GM21786 (cell line): ENCODE measurements at regions not wholly inside any gene's neighbourhood (a gene's known extent, or its start where the extent isn't known, plus 50 kb on each side); places are given as distances from the start of the nearest gene placed in this dataset.

Source experiments
- ATAC-seq: cut with Tn5 transposase; IDR thresholded peaks from one replicate; pipeline ENCODE4 v1.9.1; 2021; ENCODE audit not compliant: unreplicated experiment

DNA sequence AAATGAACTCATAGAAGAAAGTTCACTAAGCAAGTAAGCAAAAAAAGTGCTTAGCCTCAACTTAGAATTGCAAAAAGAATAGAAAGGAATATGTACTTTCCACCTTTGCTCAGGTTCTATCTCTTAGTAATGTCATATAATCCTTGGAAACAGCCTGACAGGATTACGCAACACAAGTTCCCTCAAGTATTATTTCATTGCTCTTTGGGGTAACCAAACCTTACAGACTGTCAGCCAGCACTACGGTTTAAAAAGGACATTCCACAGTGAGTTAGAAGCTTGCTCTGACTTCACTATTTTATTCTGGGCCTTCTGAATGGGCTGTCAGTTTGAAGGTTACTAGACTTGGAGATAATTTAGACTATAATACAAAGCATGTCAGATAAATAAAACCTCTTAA, 264.0 kb downstream of the ATXN7L3B start:
- ATAC-seq: no peak

DNA sequence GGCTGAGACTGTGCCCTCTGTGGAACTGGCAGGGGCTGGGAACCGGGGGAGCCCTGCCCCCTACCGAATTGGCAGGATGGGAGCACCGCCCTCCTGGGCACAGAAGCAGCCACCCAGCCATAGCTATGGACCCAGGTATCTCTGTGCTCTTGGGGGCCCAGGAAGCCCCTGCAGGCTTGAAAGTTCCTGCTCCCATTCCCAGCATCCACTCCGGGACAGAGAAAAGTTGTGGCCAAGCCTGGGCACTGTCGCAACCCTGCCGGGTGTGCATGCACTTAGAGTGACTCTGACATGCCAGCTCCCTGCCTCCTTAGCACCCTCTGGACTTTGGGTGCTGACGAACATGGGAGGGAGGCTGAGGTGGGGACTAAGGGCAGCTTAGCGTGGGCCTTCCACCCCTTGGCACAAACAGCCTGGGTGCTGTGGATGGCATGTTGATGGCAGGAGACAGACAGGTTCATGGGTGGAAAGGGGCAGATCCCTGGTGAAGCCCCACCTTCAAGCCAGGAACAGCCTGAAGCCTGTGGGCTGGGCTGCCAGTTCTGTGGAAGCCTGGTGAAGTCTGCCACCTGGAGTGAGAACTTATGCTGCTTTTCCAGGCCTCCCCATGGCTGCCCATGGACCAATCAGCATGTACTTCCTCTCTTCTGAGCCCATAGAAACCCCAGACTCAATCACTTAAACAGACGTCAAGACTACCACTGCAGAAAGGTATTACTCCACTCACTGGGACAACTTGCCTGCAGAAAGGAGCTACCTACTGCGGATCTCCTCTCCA, 279.0 kb downstream of the ATXN7L3B start:
- ATAC-seq: no peak

DNA sequence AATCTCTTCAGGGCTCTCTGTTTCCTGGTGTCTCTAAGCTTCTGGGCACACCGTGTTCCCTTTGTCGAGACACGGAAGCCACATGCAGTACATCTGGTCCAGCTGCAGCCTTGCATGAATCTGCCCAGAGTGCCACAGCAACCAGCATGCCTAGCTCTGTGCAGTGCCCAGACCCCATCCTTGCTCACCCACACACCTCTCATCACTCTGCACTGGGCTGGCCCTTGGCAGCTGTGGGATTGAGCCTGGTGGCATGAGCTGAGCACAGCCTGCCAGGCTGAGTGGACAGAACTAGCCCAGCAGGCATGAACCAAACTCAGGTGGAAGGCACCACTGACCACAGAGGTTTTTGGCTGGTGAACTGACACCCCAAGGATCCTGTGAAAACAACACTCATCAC, 279.9 kb downstream of the ATXN7L3B start:
- ATAC-seq: no peak

DNA sequence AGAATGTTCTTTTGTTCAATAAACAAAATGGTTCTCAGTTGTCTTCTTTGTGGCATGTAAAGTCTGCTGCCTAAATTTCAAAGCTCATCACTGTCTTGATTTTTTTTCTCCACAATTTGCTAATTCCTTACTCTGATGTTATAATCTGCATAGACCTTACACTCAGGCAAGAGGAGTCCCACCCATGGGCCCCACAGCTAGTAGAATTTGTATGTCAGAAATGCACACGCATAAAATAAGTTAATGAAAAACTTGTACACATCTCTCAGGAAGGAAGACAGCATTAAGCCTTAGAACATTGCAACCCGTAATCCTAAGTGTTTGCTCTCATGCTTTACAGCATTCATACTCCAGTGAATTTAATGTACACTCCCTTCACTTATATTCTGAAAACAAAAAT, 280.8 kb downstream of the ATXN7L3B start:
- no peak for ATAC-seq

DNA sequence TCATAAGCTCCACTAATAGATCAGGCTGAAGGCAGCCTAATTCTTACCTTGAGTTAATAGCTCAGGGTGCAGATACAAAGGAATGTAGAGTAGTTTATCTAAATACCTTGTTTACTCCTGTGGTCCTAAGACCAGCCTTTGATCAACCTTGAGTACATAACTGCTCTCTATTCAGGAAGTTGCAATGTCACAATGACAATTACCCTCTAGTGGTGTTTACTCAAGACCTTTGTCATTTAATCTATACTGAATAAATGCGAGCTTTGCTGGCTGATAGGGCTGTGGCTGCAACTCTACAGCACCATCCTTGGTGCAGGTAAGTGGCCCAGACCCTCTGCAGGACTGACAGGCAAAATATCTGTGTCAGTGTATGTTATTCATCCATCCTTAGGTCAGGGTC, 282.7 kb downstream of the ATXN7L3B start:
- ATAC-seq: no peak

DNA sequence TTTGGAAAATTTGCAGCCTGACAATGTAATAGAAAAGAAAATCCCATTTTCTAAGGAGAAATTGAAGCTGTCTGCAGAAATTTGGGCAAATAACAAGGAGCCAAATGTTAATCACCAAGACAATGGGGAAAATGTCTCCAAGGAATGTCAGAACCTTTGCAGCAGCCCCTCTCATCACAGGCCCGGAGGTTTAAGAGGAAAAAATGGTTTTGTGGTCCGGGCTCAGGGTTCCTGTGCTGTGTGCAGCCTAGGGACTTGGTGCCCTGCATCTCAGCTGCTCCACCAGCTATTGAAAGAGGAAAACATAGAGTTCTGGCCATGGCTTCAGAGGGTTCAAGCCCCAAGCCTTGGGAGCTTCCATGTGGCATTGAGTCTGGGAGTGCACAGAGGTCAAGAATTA, 298.9 kb downstream of the ATXN7L3B start:
- no peak for ATAC-seq

DNA sequence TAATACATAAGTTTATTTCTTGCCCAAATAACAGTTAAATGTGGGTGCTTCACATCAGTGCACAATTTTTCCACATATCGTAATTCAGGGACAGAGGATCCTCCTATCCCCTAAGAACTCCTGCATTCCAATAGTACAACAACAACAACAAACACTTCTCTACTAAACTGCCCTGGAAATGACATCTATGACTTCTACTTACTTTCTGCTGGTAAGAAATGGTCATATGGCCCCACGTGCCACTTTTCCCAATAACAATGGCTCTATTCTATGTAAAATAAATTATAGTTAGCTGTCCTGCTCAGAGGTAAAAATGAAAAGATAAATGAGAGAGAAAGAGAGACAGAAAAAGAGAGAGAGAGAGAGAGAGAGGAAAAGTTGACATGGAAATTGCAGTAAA, 308.5 kb downstream of the ATXN7L3B start:
- no peak for ATAC-seq

DNA sequence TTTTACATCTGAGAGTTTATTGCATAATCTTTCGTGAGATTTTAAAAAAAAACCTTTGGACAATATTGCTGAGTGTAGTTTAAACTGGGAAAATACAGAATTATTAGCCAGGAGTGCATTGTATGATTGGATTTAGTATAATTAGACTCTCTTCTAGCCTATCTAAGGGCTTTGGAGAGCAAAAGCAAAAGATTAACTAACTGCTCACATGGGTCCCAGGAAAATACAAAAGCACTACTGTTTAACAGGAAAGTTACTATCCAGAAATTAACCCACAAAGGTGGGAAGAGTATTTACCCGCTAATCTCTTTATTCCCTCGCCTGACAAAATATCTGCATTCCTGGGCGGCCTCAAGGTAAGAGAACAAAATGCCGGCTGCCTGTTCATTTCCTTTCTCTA, 309.5 kb downstream of the ATXN7L3B start:
- ATAC-seq: no peak

DNA sequence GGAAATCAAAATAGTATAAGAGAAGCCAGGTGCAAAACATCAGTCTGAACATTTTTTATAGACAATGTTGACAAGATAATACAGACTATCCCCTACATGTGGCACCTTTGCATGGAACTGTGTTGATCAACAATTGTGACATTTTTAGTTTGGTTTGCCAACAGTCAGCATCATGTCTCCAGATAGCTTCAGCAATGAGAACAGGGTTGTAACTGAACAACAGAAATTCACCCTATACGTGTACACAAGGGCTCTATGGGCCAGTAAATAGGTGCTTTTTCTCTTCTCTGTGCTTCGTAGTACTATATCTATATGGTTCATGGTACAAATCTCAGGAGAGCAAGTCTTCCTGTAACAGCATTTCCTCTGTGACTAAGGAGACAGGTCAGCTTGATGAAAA, 310.4 kb downstream of the ATXN7L3B start:
- no peak for ATAC-seq

DNA sequence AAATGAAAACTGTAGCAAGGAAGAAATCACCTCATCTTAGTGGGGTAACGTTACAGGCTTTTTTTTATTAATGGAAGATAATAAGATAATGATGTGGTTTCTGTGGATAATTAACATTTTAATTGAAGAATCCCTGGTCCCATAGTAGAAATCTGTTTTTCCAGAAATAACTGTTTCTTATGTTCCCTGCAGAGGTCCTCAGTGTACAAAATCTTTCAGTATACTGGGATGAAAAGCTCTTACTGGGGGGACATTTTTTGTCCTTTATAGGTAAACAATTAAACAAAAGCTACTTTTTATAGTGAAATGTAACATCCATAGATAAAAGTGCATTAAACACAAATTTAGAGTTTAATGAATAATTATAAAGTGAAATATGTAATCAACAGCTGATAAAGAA, 312.2 kb downstream of the ATXN7L3B start:
- ATAC-seq: no peak

DNA sequence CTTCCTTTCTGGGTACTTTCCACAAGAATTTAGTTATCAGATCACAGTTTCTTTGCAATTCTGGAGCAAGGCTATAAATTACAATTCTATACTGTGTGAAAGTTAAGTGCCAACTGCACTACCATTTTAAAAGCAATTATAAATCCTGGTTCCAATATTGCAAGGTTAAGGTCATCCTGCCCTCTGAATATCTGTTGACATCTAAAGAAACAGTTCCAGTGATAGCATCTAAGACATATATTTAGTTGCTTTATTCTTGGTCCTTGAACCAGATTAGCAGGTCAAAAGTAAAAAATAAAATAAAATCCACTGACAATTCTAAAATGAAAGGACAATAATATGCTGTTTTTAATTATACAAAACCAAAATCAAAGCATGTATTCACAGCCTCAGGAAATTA, 334.2 kb downstream of the ATXN7L3B start:
- no peak for ATAC-seq

DNA sequence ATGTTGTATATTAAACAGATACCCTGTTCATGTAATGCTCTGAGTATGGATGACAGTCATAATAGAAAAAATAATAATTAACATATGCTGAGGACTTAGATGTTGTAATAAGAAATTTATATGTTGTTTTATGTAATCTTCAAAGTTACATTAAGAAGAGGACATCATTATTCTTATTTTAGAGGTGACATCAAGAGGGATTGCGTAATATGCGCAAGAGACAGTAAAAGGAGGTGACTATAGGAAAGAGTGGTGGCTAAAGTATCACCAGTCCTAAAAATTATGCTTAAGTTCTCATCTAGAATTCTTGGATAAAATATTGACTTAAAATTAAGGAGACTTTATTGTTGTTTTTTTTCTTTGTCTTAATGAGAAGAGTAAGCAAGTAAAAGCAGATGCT, 323.9 kb downstream of the KCNC2 start:
- ATAC-seq: no peak

DNA sequence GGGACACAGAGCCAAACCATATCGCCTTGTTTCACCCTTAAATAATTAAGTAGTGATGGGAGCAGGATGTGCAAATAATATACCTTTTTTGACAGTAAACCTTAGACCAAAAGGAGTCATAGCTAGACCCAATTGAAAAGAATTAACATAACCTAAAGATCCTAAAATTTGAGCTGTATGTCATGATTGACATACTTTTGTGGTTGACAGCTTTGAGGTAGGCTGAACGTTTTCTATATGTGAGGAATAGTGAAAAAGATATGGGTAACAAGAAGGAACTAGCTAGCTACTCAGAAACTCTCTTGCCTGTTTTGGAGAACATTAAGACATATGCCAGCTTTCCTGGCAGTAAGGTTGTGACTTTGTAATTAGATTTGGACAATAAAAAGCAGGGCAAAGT, 320.6 kb downstream of the KCNC2 start:
- ATAC-seq: no peak

DNA sequence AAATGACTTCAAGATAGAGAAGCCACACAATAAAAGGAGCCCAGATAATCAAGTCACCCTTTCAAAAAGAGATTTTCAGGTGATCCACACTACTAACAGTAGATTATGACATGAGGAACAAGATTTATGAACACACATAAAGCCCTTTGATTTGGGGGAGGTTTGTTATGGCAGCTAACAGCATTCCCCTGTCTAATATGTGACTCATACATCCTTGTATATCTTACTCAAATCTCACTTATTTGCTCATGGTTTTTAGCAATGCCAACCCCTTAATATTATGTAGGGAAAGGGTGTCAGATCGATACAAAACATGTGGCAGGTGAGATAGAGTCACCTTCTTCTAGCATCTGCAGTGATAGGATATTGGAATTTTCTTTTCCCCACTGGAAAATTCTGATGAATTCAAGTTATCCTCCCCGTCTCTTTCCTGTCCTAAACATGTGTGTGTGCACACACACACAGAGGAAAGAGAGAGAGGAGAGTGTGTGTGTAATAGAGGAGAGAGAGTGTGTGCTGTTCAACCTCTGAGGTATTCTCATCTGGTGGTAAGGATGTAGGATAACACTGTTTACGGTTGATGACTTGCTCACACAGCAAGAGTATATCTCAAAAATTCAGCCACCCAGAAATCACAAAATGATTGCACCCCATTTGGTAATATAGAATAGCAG, 319.9 kb downstream of the KCNC2 start:
- ATAC-seq: peak; percentile 67

DNA sequence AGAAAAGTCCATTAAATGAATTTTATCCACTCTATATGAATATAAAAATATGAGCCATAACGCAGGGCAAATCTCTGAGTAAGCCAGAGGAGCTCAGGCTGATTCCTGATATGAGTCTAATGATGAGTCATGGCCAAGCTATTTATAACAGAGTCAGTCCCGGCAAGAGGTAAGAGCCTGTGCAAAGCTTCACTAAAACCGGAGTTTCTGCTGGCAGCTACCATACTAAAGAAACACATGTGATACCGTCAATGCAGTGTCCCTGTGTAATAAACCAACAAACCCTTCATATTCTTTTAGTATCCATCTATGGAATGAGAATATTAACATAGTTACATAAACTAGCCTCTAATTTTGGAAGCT, 319.4 kb downstream of the KCNC2 start:
- ATAC-seq: peak; percentile 96

DNA sequence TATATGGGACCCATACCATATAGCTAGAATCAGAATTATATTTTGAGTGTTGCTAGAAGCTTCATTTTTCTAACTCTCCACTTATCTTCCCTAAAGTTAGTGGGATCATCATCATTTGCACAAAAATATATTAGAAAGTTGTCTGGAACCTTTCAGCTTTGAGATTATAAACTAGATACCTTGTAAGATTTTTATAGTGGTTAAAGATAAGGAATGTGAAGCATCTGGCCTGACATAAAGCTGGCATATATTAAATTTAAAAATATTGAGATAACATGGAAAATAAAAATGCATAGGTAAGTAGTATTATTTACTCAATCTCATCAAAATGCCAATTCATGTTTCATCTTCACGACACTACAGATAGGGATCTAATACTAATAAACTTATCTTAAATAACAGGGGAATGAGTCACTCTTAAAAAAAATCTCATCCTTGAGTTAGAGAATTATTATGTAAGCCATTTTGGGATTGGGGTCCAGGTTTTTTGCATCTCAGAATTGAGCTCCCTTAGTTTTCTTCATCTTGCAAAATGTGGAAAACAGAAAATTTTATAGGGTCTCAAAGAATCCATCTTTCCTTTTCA, 318.5 kb downstream of the KCNC2 start:
- no peak for ATAC-seq

DNA sequence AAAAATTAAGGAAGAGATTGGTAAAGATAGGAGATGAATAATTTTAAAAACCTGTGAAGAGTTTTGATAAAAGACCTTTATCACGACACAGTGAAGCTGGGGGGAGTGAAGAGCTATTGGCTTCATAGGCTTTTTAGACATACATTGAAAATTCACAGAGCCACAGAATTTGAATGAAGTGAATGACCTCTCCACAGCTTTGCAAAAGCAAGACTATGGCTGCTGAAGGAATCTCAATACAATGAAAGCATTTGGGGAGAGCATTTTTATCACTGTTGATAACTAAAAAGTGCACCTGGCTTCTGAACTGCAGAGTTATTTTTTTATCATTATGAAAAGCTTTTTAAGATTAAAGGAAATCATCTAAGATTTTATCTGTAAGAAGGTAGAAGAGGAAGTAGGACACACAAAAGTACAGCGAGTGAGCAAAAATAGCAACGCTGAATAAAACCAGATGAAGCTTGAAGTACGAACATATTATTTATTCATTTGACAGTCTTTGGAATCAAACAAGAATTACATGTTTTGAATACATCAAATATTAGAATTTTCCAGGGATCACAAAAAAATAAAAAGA, 317.5 kb downstream of the KCNC2 start:
- ATAC-seq: no peak

DNA sequence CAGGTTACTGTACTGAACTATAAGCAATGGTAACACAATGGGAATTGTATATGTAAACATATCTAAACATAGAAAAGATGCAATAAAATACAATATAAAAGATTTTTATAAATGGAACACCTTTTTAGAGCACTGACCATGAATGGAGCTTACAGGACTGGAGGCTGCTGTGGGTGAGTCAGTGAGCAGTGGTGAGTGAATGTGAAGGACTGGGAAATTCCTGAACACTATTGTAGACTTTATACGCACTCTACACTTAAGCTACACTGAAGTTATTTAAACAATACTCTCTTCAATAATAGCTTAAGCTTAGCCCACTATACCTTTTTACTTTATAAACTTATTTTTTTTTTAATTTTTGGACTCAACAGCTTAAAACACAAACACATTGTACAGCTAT, 313.5 kb downstream of the KCNC2 start:
- no peak for ATAC-seq

DNA sequence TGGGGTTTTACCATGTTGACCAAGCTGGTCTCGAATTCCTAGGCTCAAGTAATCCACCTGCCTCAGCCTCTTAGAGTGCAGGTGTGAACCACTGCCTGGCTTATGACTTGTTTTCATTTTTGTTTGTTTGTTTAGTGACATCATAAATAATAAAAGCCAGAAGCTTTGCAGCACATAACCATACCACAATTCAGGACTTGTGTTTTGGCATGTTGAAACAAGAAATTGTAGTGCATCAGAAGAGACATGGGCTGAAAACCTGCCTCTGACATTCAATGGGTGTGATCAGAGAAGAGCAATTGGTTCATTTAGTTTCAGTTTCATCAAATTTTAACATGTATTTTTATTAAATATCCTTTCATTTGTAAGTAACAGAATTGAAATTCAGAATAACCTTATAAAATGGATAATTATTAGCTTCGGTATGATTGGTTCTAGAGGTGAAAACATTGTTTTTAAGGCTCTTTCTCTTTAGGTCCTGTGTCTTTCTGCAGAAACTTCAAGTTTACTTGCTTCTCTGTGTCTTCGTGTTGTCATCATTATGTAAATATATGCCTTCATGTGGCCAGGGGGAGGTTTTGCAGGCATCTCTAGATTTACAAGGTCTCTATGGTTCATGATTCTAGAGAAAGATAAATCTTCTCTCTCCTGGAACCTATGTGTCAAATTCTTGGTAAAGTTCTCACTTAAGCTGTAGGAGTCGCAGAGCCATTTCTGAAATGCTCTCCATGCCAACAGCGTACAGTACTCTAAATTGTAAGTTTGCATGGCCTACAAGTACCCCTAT, 312.0 kb downstream of the KCNC2 start:
- ATAC-seq: no peak

DNA sequence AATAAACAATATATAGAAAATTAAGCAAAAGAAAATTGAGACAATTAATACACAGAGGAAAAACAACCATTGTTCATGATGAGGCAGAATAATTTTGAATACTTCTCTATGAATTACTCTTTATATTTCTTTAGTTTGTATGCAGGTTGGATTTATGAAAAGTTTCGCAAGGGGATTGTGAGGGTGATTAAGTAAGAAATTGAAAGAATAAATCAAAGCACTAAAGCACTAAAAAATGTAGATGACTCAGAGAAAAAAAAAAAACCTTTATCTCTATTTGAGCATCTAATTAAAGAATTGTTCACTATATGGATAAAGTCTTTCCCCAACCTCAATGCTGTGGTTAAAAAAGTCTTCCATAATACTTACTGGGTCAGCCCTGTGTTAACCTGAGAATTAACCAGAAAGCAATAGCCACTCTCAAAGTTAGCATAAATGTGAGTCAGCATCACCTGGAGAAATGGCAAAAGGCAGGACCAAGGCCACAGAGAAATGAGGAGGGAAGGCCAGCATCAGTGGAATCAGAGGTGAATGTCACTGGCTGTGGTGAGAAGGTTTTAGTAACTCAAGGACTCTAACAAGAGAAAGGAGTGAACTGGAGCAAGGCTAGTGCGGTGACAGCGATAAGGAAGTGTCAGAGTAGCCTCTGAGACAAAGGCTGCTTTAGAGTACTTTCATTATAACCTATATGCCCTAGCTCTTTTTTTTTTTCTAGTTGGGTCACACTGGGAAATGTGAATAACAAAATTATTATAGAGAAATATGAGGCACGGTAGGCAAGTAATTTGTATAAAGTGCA, 310.4 kb downstream of the KCNC2 start:
- no peak for ATAC-seq

DNA sequence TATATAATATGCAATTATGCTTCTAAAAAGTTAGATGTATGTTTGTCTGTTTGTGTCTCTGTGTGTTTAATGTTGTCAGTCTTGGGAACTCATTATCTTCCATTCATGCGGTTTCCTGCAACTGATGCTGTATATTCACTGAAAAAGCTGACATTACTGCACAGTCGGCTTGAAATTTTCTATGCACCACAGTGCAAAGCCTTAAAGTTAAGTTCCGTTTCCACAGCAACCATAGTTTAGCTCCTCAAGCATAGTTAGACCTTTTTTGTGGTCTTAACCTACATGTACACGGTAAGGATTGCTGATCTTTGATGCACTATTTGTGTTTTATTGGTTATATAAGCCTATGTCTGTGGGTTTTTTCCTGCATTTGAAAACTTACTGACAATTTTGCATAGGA, 309.4 kb downstream of the KCNC2 start:
- no peak for ATAC-seq
